GM12874 (cell line): ENCODE measurements at regions not wholly inside any gene's neighbourhood (a gene's known extent, or its start where the extent isn't known, plus 50 kb on each side); places are given as distances from the start of the nearest gene placed in this dataset.

Experiments used
- TF ChIP-seq, protein P1 (sequence below): IDR thresholded peaks from 2 replicates; pipeline ENCODE4 v1.5.1; 2011; ENCODE audit warnings: low read depth, mild to moderate bottlenecking, control low read depth, low read length, moderate library complexity; ENCODE audit not compliant: insufficient read depth

- TF ChIP-seq, protein P1, sequence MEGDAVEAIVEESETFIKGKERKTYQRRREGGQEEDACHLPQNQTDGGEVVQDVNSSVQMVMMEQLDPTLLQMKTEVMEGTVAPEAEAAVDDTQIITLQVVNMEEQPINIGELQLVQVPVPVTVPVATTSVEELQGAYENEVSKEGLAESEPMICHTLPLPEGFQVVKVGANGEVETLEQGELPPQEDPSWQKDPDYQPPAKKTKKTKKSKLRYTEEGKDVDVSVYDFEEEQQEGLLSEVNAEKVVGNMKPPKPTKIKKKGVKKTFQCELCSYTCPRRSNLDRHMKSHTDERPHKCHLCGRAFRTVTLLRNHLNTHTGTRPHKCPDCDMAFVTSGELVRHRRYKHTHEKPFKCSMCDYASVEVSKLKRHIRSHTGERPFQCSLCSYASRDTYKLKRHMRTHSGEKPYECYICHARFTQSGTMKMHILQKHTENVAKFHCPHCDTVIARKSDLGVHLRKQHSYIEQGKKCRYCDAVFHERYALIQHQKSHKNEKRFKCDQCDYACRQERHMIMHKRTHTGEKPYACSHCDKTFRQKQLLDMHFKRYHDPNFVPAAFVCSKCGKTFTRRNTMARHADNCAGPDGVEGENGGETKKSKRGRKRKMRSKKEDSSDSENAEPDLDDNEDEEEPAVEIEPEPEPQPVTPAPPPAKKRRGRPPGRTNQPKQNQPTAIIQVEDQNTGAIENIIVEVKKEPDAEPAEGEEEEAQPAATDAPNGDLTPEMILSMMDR, result no peak
Measured at GRCh38 chr20:40748182-40748581, 59.1 kb upstream of the MAFB start.

DNA sequence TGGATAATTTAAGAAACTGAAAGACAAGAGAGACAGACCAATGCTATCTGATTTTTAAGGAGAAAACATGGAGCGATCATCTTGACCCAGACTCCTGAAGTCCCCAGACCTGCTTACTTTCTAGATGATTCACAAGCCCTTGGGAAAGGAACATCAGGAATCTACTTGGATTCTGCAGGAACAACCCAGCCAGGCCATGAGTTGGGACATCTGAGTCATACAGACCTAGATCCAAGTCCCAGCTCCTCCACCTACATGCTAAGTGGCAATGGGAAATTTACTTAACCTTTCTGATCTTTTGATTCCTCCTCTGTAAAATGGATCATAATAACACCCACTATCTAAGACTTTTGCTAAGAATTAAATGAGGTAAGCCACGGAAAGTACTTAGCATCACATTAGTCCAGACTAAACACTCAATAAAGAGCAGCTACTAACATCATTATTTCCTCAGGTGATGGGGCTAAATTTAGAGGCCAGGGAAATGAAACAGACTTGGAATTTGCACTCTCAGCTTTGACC, 61.0 kb upstream of the MAFB start:
- TF ChIP-seq, protein P1, result no peak

DNA sequence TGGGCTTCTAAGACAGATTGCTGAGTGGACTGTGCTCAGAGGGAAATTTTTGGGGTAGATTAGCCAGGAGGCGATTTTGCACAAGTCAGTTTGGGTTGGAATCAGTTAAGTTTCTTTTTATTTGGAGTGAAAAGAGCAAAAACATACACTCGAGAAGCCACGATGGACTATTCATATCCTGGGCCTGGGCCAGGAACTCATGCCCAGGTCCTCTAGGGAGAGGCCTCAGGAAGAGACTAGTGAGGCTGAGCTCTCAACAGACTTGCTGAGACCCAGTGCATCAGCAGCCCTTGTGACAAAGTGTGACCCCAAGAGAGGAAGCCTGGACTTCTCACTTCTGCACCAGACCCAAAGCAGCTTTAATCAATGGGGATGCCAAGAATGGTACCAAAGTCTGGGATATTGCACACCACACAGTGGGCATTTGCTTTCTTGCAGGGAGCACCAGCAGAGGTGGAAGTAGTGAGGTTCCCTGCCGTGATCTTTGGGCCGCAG, 61.6 kb upstream of the MAFB start:
- TF ChIP-seq, protein P1, result no peak

GRCh38 chr20:40753472-40753871, 64.4 kb upstream of the MAFB start:
- TF ChIP-seq, protein P1, result no peak

DNA sequence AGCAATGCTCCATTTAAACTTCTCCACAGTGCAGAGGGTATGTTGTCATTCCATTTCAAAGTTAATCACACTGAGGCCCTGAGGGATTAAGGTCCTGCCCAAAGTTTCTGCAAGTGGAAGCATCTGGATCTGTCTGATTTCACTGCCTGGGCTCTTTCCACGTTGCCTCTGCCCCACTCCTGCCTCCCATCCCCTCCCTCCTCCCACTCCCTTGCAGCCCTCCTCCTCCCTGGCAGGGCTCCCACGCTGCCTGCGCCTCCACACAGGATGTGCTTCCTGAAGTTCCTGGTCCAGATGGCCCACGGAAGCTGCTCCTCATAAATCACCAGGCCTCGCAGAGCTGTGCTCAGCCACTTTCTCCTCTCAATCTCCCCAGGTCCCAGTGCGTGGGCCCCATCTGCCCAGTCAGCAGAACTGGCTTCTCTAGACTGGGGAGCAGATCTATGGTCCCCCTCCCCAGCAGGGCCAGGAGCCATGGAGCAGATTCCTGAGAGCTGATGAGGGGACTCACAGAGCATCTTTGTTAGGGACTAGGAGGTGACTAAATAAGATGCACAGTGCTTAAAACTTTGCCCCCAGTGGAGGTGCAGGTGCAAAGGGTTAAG, 65.4 kb upstream of the MAFB start:
- TF ChIP-seq, protein P1, result no peak

DNA sequence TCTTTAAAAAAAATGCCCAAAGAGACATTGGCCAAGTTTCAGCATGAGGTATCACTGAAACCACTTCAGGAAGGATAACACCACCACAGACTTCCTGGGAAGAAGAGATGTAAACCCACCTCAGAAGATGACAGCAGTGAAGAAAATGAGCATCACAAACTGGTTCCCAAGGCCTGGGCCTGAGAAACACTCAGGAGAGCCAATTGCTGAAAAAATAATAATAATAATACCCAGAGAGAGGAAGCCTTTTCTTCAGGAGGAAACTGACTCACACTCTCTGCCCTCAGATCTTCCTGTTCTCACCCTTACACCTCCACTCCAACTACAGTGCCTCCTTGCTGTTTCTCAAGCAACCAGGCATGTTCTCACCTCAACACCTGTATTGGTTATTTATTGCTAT, 68.1 kb upstream of the MAFB start:
- TF ChIP-seq, protein P1, result no peak

- TF ChIP-seq, protein P1, result no peak
Measured at GRCh38 chr20:40758790-40759189, 69.8 kb upstream of the MAFB start.
